ENCODE measurements at regions not wholly inside any gene's neighbourhood (a gene's known extent, or its start where the extent isn't known, plus 50 kb on each side); places are given as distances from the start of the nearest gene placed in this dataset.
A peak's percentile ranks its signal among the peaks of the same experiment; 100 is the strongest.

DNA sequence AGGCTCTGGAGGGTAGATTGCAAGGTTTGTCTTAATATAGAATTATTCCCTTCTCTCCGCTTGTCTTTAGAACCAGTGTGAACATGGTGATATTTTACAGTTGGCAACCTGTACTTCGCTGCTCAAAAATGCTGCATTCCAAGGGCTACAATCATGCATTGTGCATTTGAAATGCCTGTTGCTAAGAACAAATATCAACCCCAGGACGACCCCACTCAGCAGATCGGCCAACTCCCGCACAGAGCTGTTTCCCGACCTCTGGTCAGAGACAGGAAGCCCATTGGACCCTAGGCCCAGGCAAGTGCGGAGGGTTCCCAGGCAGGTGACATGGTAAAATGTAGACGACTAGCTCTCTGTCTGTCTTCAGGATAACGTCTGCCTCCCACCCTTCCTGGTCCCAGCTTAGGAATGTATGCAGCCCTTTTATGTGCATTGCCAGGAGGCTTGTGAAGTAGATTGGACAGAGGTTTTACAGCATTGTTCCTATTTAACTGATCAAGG lies 263.5 kb downstream of the FOXO1 start:
- Histone ChIP-seq H3K4me1 (peaks cover 18% of the 10 kb centered on the region), H3K27me3 (no peaks in the 10 kb centered on the region), H3K36me3 (no peaks in the 10 kb centered on the region), H3K9ac (ENCODE audit: low read depth in 2 of 2, low read length in 2 of 2) (peak overlapping the region in 1 of 2 donors; percentile 3), H3K27ac (peak overlapping the region; percentile 65), H3K4me3 (no peak overlapping the region), H3K9me3 (no peaks in the 10 kb centered on the region)
- no peak for DNase-seq
- intact Hi-C loops (cut with DNase I), result loop anchor here (5.0 kb wide), 1 partner anchor 259 kb away; no protein-coding TSS in a partner anchor
- TF ChIP-seq, protein P1, sequence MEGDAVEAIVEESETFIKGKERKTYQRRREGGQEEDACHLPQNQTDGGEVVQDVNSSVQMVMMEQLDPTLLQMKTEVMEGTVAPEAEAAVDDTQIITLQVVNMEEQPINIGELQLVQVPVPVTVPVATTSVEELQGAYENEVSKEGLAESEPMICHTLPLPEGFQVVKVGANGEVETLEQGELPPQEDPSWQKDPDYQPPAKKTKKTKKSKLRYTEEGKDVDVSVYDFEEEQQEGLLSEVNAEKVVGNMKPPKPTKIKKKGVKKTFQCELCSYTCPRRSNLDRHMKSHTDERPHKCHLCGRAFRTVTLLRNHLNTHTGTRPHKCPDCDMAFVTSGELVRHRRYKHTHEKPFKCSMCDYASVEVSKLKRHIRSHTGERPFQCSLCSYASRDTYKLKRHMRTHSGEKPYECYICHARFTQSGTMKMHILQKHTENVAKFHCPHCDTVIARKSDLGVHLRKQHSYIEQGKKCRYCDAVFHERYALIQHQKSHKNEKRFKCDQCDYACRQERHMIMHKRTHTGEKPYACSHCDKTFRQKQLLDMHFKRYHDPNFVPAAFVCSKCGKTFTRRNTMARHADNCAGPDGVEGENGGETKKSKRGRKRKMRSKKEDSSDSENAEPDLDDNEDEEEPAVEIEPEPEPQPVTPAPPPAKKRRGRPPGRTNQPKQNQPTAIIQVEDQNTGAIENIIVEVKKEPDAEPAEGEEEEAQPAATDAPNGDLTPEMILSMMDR (IDR thresholded peaks at IDR 0.05), result no peak

DNA sequence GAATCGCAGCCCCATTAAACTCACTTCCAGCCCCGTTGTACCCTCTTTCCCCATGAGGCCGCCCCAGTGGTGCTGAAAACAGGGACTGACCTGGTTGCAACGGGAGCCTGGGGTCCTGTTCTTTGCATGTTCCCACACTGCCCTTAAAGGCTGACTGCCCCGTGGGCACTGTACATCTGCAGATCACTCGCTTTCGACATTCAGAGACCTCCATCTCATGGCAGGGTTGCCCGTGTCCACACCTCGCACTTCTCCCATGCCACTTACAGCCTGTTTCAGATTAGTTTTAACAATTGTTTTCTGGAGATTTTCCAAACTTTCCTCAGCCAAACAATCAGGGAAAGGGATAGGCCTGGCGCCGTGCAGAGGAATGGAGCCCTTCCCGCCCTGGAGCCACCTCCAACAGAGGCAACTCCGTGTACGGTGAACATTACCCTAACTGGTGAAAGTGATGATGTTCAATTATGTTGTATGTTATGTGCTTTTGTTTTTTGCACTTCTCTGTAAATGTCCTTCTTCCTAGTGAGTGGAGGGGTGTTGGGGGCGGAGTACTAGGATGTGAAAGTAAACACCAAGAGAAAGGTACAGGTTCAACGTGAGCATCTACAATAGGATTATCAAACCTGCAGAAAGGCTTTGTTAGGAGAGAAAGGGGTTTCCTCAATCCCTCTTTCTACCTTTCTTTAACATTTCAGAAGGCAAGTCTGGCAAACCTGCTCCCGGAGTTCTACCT lies 262.8 kb downstream of the FOXO1 start:
- Histone ChIP-seq H3K36me3 (no peaks in the 10 kb centered on the region), H3K27ac (peak overlapping the region; percentile 65), H3K4me1 (peaks cover 18% of the 10 kb centered on the region), H3K27me3 (no peaks in the 10 kb centered on the region), H3K9me3 (no peaks in the 10 kb centered on the region), H3K4me3 (no peak overlapping the region), H3K9ac (ENCODE audit: low read depth in 2 of 2, low read length in 2 of 2) (peak overlapping the region in 1 of 2 donors; percentile 3)
- TF ChIP-seq, protein P1 (IDR thresholded peaks at IDR 0.05), result no peak
- no peak for DNase-seq
- intact Hi-C loops (cut with DNase I), result loop anchor here (5.0 kb wide), 1 partner anchor 259 kb away; no protein-coding TSS in a partner anchor

DNA sequence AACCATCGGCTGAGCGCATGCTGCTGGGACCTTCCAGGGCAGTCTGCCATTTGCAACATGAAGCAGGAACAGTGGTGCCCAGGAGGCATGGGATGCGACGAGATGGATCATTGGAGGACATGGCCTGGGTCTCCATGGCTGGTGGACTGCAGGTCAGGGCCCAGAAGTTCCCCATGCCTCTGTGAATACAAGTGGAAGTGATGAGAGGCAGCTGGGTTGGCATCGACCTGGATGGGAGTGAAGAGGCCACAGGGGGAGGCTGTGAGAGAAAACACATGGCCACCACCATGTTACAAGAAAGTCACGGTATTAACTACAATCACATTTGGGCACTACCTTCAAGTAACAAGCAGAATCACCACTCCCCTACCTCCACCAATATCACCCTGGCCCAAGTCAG lies 262.0 kb downstream of the FOXO1 start:
- no peaks in the 10 kb centered on the region for H3K36me3 ChIP-seq
- TF ChIP-seq, protein P1 (IDR thresholded peaks at IDR 0.05), result no peak
- H3K9me3 ChIP-seq, result no peaks in the 10 kb centered on the region
- no peak overlapping the region for H3K27ac ChIP-seq
- intact Hi-C loops (cut with DNase I), result loop anchor here (5.0 kb wide), 1 partner anchor 258 kb away; no protein-coding TSS in a partner anchor
- H3K27me3 ChIP-seq, result no peaks in the 10 kb centered on the region
- H3K4me1 ChIP-seq, result peaks cover 18% of the 10 kb centered on the region
- no peak overlapping the region for H3K4me3 ChIP-seq
- DNase-seq, result no peak
- no peak overlapping the region for H3K9ac ChIP-seq (ENCODE audit: low read depth in 2 of 2, low read length in 2 of 2)

DNA sequence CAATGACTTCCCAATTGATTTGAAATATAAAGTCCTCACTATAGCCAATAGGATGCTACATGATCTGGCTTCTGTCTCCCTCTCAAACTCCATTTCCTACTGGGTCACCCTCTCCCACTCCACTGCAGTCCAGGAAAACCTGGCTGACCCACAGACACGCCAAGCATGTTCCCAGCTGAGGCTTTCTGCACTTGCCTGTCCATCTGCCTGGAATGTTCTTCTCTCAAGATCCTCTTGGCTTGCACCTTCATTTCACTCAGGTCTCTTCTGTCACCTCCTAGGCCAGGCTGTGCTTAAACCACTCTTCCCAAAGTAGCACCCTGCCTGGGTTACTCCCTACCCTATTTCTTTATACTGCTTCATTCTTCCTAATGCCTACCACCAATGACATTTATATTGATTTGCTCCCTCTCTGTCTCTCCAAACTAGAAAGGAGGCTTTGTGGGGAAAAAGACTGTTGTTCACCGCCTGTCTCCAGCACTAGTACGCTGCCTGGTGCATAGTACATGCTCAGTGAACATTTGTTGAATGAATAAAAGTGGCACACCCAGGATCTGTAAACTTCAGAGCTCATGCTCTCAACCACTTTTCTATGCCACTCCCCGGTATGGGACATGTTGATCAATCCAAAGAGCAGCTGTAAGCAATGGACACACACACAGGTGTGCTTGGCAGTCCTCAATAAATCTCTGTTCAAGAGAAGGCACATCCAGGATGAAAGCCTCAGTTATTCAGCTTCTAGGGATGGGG lies 261.3 kb downstream of the FOXO1 start:
- H3K9ac ChIP-seq (ENCODE audit: low read depth in 2 of 2, low read length in 2 of 2), result no peak overlapping the region
- intact Hi-C loops (cut with DNase I), result loop anchor here (5.0 kb wide), 1 partner anchor 257 kb away; no protein-coding TSS in a partner anchor
- H3K4me3 ChIP-seq, result no peak overlapping the region
- no peaks in the 10 kb centered on the region for H3K9me3 ChIP-seq
- no peak for DNase-seq
- no peak overlapping the region for H3K27ac ChIP-seq
- TF ChIP-seq, protein P1 (IDR thresholded peaks at IDR 0.05), result no peak
- H3K4me1 ChIP-seq, result peaks cover 18% of the 10 kb centered on the region
- no peaks in the 10 kb centered on the region for H3K36me3 ChIP-seq
- no peaks in the 10 kb centered on the region for H3K27me3 ChIP-seq

DNA sequence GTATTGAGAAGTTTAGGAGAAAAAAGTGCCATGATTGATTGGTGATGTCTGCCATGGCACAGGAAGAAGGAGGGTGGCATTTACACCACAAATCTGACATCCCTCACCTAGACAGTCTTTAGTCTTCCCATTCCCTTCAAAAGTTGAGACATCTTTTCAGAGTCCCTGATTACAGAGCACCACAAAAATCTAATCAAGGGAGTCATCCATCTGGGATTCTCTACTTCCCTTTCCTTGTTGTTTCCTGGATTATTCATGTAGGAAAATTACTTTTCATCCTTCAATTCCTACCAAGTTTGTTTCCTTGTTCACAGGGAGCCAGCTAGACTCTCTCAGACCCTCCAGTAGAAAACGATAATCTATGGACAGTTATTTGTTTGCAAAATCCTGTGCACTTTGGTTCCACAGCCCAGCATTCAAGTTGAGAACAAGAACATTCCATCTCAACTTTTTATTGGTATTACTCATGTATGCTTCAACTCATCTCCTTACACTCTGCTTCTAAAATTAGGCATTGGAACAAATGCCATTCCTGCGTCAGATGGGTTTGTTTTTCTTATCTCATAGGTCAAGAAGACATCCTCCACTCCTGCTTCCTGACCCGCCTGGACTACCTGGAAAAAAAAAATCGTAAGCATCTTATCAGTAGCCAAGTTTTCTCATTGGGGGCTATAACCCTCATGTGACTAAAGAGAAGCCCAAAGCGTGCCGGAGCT lies 259.9 kb downstream of the FOXO1 start:
- no peaks in the 10 kb centered on the region for H3K27me3 ChIP-seq
- no peaks in the 10 kb centered on the region for H3K36me3 ChIP-seq
- no peak for DNase-seq
- H3K9me3 ChIP-seq, result no peaks in the 10 kb centered on the region
- peaks cover 11% of the 10 kb centered on the region for H3K4me1 ChIP-seq
- H3K27ac ChIP-seq, result peak overlapping the region; percentile 5
- H3K9ac ChIP-seq (ENCODE audit: low read depth in 2 of 2, low read length in 2 of 2), result no peak overlapping the region
- TF ChIP-seq, protein P1 (IDR thresholded peaks at IDR 0.05), result no peak
- H3K4me3 ChIP-seq, result no peak overlapping the region
- intact Hi-C loops (cut with DNase I), result no loop called here

Measured in colonic mucosa (tissue), 4 donors.